ENCODE measurements at regions not wholly inside any gene's neighbourhood (a gene's known extent, or its start where the extent isn't known, plus 50 kb on each side); places are given as distances from the start of the nearest gene placed in this dataset.

DNA sequence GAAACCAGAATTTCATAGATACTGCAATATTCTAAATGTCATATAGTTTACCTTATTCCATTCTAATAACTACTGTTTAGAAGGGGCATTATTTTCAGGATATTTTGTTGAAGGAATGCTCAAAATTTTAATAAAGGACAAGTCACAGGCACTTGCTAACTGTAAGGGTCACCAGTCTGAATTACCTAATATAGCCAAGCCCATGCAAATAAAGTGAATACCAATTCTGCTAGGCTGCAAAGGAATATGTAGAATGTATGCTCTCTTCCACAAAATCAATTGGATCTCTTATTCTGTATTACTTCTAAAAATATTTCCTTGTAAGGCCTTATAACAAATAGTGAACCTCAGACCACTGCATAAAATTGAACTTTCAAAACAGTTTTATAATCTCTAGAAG lies 52.3 kb upstream of the FAT4 start:
- H3K36me3 ChIP-seq (ENCODE audit: control insufficient read depth, insufficient read depth, low read length) = no peaks in the 10 kb centered on the region
- intact Hi-C loops (cut with micrococcal nuclease) (no loop called here), in situ Hi-C loops (cut with MboI) (no loop called here)
- CTCF ChIA-PET (ENCODE audit: low intra/inter-chr PET ratio) = no interaction called here
- no peaks in the 10 kb centered on the region for H3K27me3 ChIP-seq (ENCODE audit: control insufficient read depth in 2 of 2, insufficient read depth in 2 of 2, low read length in 2 of 2)
- no peak for ATAC-seq
- FAIRE-seq = no peak
- no peak overlapping the region for H3K9ac ChIP-seq (ENCODE audit: insufficient read depth in 1 of 2, low read depth in 2 of 2, low read length in 2 of 2)
- no peaks in the 10 kb centered on the region for H3K9me1 ChIP-seq (ENCODE audit: control insufficient read depth, insufficient read depth, low read length)
- H3K4me1 ChIP-seq (replicated peaks in 1 of 2; ENCODE audit: control insufficient read depth in 2 of 2, insufficient read depth in 2 of 2, low read length in 2 of 2) = no peaks in the 10 kb centered on the region
- POLR2A ChIA-PET = no interaction called here
- H4K20me1 ChIP-seq (replicated peaks; ENCODE audit: control insufficient read depth, insufficient read depth, low read length) = no peaks in the 10 kb centered on the region
- BruUV-seq (replicated peaks) = no TSS peak
- DNase-seq (ENCODE audit: extremely low read depth in 1 of 4, low spot score in 3 of 4) = no peak
- no peak overlapping the region for H3K4me2 ChIP-seq (ENCODE audit: insufficient read depth, low read length)
- H3K79me2 ChIP-seq (ENCODE audit: control insufficient read depth, insufficient read depth, low read length) = no peaks in the 10 kb centered on the region
- H3K27ac ChIP-seq (ENCODE audit: extremely low read depth, low read depth, low read length) = no peak overlapping the region
- no peaks in the 10 kb centered on the region for H3K9me3 ChIP-seq (replicated peaks; ENCODE audit: control insufficient read depth, insufficient read depth, low read depth, low read length)
- H2AFZ ChIP-seq (ENCODE audit: low read depth, low read length) = no peak overlapping the region
- no peak overlapping the region for H3K4me3 ChIP-seq
- TF ChIP-seq, protein P1, sequence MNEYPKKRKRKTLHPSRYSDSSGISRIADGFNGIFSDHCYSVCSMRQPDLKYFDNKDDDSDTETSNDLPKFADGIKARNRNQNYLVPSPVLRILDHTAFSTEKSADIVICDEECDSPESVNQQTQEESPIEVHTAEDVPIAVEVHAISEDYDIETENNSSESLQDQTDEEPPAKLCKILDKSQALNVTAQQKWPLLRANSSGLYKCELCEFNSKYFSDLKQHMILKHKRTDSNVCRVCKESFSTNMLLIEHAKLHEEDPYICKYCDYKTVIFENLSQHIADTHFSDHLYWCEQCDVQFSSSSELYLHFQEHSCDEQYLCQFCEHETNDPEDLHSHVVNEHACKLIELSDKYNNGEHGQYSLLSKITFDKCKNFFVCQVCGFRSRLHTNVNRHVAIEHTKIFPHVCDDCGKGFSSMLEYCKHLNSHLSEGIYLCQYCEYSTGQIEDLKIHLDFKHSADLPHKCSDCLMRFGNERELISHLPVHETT (CRISPR knock-in tag; conservative IDR thresholded peaks at IDR 0.05 in 1 of 2, IDR thresholded peaks at IDR 0.05 in 1 of 2) = no peak
- TF ChIP-seq, protein P2, sequence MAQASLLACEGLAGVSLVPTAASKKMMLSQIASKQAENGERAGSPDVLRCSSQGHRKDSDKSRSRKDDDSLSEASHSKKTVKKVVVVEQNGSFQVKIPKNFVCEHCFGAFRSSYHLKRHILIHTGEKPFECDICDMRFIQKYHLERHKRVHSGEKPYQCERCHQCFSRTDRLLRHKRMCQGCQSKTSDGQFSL (CRISPR knock-in tag; IDR thresholded peaks at IDR 0.05) = no peak
- TF ChIP-seq, protein P2 (tag; IDR thresholded peaks at IDR 0.05) = no peak
- TF ChIP-seq, protein P3, sequence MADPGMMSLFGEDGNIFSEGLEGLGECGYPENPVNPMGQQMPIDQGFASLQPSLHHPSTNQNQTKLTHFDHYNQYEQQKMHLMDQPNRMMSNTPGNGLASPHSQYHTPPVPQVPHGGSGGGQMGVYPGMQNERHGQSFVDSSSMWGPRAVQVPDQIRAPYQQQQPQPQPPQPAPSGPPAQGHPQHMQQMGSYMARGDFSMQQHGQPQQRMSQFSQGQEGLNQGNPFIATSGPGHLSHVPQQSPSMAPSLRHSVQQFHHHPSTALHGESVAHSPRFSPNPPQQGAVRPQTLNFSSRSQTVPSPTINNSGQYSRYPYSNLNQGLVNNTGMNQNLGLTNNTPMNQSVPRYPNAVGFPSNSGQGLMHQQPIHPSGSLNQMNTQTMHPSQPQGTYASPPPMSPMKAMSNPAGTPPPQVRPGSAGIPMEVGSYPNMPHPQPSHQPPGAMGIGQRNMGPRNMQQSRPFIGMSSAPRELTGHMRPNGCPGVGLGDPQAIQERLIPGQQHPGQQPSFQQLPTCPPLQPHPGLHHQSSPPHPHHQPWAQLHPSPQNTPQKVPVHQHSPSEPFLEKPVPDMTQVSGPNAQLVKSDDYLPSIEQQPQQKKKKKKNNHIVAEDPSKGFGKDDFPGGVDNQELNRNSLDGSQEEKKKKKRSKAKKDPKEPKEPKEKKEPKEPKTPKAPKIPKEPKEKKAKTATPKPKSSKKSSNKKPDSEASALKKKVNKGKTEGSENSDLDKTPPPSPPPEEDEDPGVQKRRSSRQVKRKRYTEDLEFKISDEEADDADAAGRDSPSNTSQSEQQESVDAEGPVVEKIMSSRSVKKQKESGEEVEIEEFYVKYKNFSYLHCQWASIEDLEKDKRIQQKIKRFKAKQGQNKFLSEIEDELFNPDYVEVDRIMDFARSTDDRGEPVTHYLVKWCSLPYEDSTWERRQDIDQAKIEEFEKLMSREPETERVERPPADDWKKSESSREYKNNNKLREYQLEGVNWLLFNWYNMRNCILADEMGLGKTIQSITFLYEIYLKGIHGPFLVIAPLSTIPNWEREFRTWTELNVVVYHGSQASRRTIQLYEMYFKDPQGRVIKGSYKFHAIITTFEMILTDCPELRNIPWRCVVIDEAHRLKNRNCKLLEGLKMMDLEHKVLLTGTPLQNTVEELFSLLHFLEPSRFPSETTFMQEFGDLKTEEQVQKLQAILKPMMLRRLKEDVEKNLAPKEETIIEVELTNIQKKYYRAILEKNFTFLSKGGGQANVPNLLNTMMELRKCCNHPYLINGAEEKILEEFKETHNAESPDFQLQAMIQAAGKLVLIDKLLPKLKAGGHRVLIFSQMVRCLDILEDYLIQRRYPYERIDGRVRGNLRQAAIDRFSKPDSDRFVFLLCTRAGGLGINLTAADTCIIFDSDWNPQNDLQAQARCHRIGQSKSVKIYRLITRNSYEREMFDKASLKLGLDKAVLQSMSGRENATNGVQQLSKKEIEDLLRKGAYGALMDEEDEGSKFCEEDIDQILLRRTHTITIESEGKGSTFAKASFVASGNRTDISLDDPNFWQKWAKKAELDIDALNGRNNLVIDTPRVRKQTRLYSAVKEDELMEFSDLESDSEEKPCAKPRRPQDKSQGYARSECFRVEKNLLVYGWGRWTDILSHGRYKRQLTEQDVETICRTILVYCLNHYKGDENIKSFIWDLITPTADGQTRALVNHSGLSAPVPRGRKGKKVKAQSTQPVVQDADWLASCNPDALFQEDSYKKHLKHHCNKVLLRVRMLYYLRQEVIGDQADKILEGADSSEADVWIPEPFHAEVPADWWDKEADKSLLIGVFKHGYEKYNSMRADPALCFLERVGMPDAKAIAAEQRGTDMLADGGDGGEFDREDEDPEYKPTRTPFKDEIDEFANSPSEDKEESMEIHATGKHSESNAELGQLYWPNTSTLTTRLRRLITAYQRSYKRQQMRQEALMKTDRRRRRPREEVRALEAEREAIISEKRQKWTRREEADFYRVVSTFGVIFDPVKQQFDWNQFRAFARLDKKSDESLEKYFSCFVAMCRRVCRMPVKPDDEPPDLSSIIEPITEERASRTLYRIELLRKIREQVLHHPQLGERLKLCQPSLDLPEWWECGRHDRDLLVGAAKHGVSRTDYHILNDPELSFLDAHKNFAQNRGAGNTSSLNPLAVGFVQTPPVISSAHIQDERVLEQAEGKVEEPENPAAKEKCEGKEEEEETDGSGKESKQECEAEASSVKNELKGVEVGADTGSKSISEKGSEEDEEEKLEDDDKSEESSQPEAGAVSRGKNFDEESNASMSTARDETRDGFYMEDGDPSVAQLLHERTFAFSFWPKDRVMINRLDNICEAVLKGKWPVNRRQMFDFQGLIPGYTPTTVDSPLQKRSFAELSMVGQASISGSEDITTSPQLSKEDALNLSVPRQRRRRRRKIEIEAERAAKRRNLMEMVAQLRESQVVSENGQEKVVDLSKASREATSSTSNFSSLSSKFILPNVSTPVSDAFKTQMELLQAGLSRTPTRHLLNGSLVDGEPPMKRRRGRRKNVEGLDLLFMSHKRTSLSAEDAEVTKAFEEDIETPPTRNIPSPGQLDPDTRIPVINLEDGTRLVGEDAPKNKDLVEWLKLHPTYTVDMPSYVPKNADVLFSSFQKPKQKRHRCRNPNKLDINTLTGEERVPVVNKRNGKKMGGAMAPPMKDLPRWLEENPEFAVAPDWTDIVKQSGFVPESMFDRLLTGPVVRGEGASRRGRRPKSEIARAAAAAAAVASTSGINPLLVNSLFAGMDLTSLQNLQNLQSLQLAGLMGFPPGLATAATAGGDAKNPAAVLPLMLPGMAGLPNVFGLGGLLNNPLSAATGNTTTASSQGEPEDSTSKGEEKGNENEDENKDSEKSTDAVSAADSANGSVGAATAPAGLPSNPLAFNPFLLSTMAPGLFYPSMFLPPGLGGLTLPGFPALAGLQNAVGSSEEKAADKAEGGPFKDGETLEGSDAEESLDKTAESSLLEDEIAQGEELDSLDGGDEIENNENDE (IDR thresholded peaks at IDR 0.05; ENCODE audit: low read depth, low read length) = no peak
- TF ChIP-seq ARNT (IDR thresholded peaks at IDR 0.05) (no peak), NR2F6 (CRISPR knock-in tag; IDR thresholded peaks at IDR 0.05) (no peak), MAFK (IDR thresholded peaks at IDR 0.05; ENCODE audit: low read length) (no peak), LCOR (CRISPR knock-in tag; IDR thresholded peaks at IDR 0.05) (no peak), CC2D1A (IDR thresholded peaks at IDR 0.05) (no peak), POLR2H (tag; IDR thresholded peaks at IDR 0.05; ENCODE audit: low read depth) (no peak), CHD2 (IDR thresholded peaks at IDR 0.05; ENCODE audit: low read depth, low read length) (no peak)
